PC-3 (cell line): ENCODE measurements at regions not wholly inside any gene's neighbourhood (a gene's known extent, or its start where the extent isn't known, plus 50 kb on each side); places are given as distances from the start of the nearest gene placed in this dataset.
A peak's percentile ranks its signal among the peaks of the same experiment; 100 is the strongest.

Experiments used
- ATAC-seq: fragments of 200-7000 bp; cut with Tn5 transposase; 2 replicates; pipeline ENCODE4 v1.9.1; 2020; ENCODE audit warnings: mild to moderate bottlenecking, moderate library complexity
- BruUV-seq: library from RNA; stranded (reverse); fragments of 400-500 nt; replicated peaks from 2 replicates; lab custom pipeline; 2021; lab: Mats Ljungman, UMichigan
- CTCF ChIA-PET: fragments of 300-600 bp; sonication (Branson Sonifier 250); formaldehyde crosslinking; loops from one replicate; lab custom pipeline; 2022; ENCODE audit warnings: antibody characterized with exemption; lab: Charles Lee
- POLR2A ChIA-PET: fragments of 300-600 bp; sonication (Branson Sonifier 250); formaldehyde crosslinking; loops from one replicate; lab custom pipeline; 2022; ENCODE audit warnings: antibody characterized with exemption; ENCODE audit not compliant: unreplicated experiment; lab: Charles Lee
- DNase-seq: peaks from one replicate; pipeline ENCODE4 v3.0.0-alpha.2; 2015
- H2AFZ ChIP-seq: fragments of 300-600 bp; sonication (generic); 2 replicates; pipeline ENCODE4 v1.6.0; 2016; ENCODE audit warnings: antibody characterized with exemption, low read length
- H3F3A ChIP-seq: fragments of 300-600 bp; sonication (generic); one replicate; pipeline ENCODE4 v1.6.0; 2017; ENCODE audit warnings: antibody characterized with exemption, low read length, control low read depth, mild to moderate bottlenecking; ENCODE audit not compliant: unreplicated experiment
- H3K27ac ChIP-seq: fragments of 300-600 bp; sonication (generic); 2 replicates; pipeline ENCODE4 v1.5.1; 2016; ENCODE audit warnings: mild to moderate bottlenecking, low read length
- H3K27me3 ChIP-seq: fragments of 300-600 bp; sonication (generic); 2 replicates; pipeline ENCODE4 v1.6.1; 2016; ENCODE audit warnings: low read length, mixed read lengths
- H3K36me3 ChIP-seq: fragments of 300-600 bp; sonication (generic); 2 replicates; pipeline ENCODE4 v1.6.1; 2016; ENCODE audit warnings: low read depth, mixed run types, low read length, mixed read lengths
- H3K4me1 ChIP-seq: fragments of 300-600 bp; sonication (generic); 2 replicates; pipeline ENCODE4 v1.5.1; 2016; ENCODE audit warnings: low read length; ENCODE audit not compliant: insufficient read depth
- H3K4me2 ChIP-seq: fragments of 300-600 bp; sonication (generic); 2 replicates; pipeline ENCODE4 v1.6.0; 2016; ENCODE audit warnings: low read length
- H3K4me3 ChIP-seq: fragments of 300-600 bp; sonication (generic); 2 replicates; pipeline ENCODE4 v1.5.1; 2016; ENCODE audit warnings: mild to moderate bottlenecking, low read length, mixed read lengths
- H3K79me2 ChIP-seq: fragments of 300-600 bp; sonication (generic); 2 replicates; pipeline ENCODE4 v1.6.1; 2017; ENCODE audit warnings: low read length, mixed read lengths
- H3K9ac ChIP-seq: fragments of 300-600 bp; sonication (generic); 2 replicates; pipeline ENCODE4 v1.6.0; 2016; ENCODE audit warnings: mild to moderate bottlenecking, low read length
- H3K9me2 ChIP-seq: fragments of 300-600 bp; sonication (generic); replicated peaks from 2 replicates; pipeline ENCODE4 v1.6.1; 2016; ENCODE audit warnings: mixed run types, low read length, mixed read lengths
- H3K9me3 ChIP-seq: fragments of 300-600 bp; sonication (generic); 2 replicates; pipeline ENCODE4 v1.6.1; 2016; ENCODE audit warnings: low read length, mixed read lengths
- H4K20me1 ChIP-seq: fragments of 300-600 bp; sonication (generic); 2 replicates; pipeline ENCODE4 v1.6.1; 2016; ENCODE audit warnings: low read length, mixed read lengths
- CTCF ChIP-seq: fragments of 300-600 bp; sonication (generic); conservative IDR thresholded peaks from 2 replicates; pipeline ENCODE4 v1.5.1; 2017; ENCODE audit warnings: antibody characterized with exemption, low read depth, mild to moderate bottlenecking, low read length
- EZH2 ChIP-seq: fragments of 300-600 bp; sonication (generic); IDR thresholded peaks from one replicate; pipeline ENCODE4 v1.6.1; 2017; ENCODE audit warnings: antibody characterized with exemption, mild to moderate bottlenecking, low read length; ENCODE audit not compliant: unreplicated experiment
- EZH2phosphoT487 ChIP-seq: fragments of 300-600 bp; sonication (generic); IDR thresholded peaks from 2 replicates; pipeline ENCODE4 v1.6.1; 2018; ENCODE audit warnings: mild to moderate bottlenecking, antibody characterized with exemption, low read length, borderline replicate concordance
- intact Hi-C: fragments of 100-400 bp; cut with micrococcal nuclease; formaldehyde crosslinking; loops from 2 replicates; pipeline ENCODE4 v1.9.0; 2023

GRCh38 chr13:80195649-80196048 lies 145.3 kb downstream of the SPRY2 start:
- Histone ChIP-seq H3K9ac (no peak overlapping the region), H3K9me3 (no peaks in the 10 kb centered on the region), H4K20me1 (no peaks in the 10 kb centered on the region), H3K79me2 (no peaks in the 10 kb centered on the region), H3F3A (no peaks in the 10 kb centered on the region), H3K27me3 (no peaks in the 10 kb centered on the region), H3K4me2 (no peak overlapping the region), H3K36me3 (no peaks in the 10 kb centered on the region), H3K4me1 (peaks cover 11% of the 10 kb centered on the region), H2AFZ (no peak overlapping the region), H3K27ac (no peak overlapping the region), H3K4me3 (no peak overlapping the region), H3K9me2 (no peaks in the 10 kb centered on the region)
- POLR2A ChIA-PET: no interaction called here
- CTCF ChIA-PET: no interaction called here
- BruUV-seq: no TSS peak
- TF ChIP-seq EZH2 (no peak), CTCF (no peak), EZH2phosphoT487 (no peak)
- DNase-seq (no peak), ATAC-seq (no peak)
- intact Hi-C loops: no loop called here

- DNase-seq: peak; percentile 52
- ATAC-seq: peak; percentile 80
- Histone ChIP-seq H3K27me3 (no peaks in the 10 kb centered on the region), H4K20me1 (no peaks in the 10 kb centered on the region), H2AFZ (no peak overlapping the region), H3K4me1 (peaks cover 7% of the 10 kb centered on the region; the same call in 1 of the 2 replicates), H3F3A (no peaks in the 10 kb centered on the region), H3K9me2 (no peaks in the 10 kb centered on the region), H3K36me3 (no peaks in the 10 kb centered on the region), H3K9ac (no peak overlapping the region), H3K9me3 (no peaks in the 10 kb centered on the region), H3K4me3 (no peak overlapping the region), H3K79me2 (no peaks in the 10 kb centered on the region), H3K4me2 (no peak overlapping the region), H3K27ac (no peak overlapping the region)
- no peak for TF ChIP-seq EZH2phosphoT487
- TF ChIP-seq EZH2: no peak
- TF ChIP-seq CTCF: no peak
- no TSS peak for BruUV-seq
- ChIA-PET POLR2A (no interaction called here), CTCF (no interaction called here)
- intact Hi-C loops: no loop called here
Measured at GRCh38 chr13:80189889-80190597, 150.9 kb downstream of the SPRY2 start.

- no peaks in the 10 kb centered on the region for H4K20me1 ChIP-seq
- DNase-seq: no peak
- no peak overlapping the region for H3K4me2 ChIP-seq
- ChIA-PET POLR2A (no interaction called here), CTCF (no interaction called here)
- no peaks in the 10 kb centered on the region for H3K79me2 ChIP-seq
- no peaks in the 10 kb centered on the region for H3K9me2 ChIP-seq
- BruUV-seq: no TSS peak
- TF ChIP-seq EZH2 (no peak), EZH2phosphoT487 (no peak), CTCF (no peak)
- no peaks in the 10 kb centered on the region for H3F3A ChIP-seq
- H3K4me1 ChIP-seq: 0 out of 2 replicates have a peak, but pooled peaks cover 2% of the 10 kb centered on the region
- H3K36me3 ChIP-seq: no peaks in the 10 kb centered on the region
- no peak overlapping the region for H2AFZ ChIP-seq
- no peak overlapping the region for H3K9ac ChIP-seq
- no peak for ATAC-seq
- intact Hi-C loops: no loop called here
- no peaks in the 10 kb centered on the region for H3K27me3 ChIP-seq
- H3K9me3 ChIP-seq: no peaks in the 10 kb centered on the region
- H3K27ac ChIP-seq: no peak overlapping the region
- no peak overlapping the region for H3K4me3 ChIP-seq
Measured at GRCh38 chr13:80180740-80181355, 160.1 kb downstream of the SPRY2 start.
